Hypothalamus (tissue), 51 donors: ENCODE measurements at regions not wholly inside any gene's neighbourhood (a gene's known extent, or its start where the extent isn't known, plus 50 kb on each side); places are given as distances from the start of the nearest gene placed in this dataset.
"Not testable (repeated sequence)": the region's sequence is repeated elsewhere in the genome, so short reads cannot be mapped to it uniquely, and the experiment has no call there.

Source experiments
- DNase-seq, 51 donors: peaks; one replicate each; lab custom pipeline; 2025; lab: John Stamatoyannopoulos, UW

GRCh38 chr1:230493264-230493663 is 67.1 kb upstream of the PGBD5 start:
- no peak for DNase-seq

GRCh38 chr1:230490436-230490835 is 64.3 kb upstream of the PGBD5 start:
- DNase-seq = no peak

DNA sequence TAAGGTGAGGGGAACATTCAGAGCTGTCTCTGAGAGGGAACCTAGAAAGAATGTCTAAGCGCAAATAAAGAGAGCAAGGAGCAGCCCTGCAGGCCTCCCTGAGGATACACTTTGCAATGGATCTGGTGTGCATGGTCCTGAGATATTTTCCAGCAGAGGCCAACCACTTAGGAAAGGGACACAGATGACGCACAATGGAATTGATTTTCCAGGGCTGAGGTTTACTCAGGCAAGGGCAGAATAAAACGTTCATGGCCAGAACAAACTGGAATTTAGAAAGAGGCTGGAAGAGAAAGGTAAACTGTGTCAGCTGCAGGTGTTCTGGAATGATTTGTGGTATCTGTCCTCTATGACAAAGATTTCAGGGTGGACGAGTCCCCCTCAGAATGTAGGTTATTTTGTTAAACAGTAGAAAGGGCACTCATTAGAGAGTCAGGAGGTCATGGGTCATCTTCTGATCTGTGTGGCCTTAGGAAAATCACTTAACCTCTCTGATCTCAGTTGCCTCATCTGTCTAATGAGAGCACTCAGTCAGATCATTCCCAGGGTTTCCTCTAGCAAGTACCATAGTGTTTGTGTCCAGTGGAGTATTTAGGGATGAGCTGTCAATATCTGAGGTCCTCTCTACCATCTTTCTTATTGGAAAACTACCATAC is 61.8 kb upstream of the PGBD5 start:
- no peak for DNase-seq

GRCh38 chr1:230476622-230477003 is 50.5 kb upstream of the PGBD5 start:
- DNase-seq = no peak

GRCh38 chr1:230475856-230476621 is 49.9 kb upstream of the PGBD5 start:
- DNase-seq = not testable (repeated sequence)
